Panc1 (cell line): ENCODE measurements at regions not wholly inside any gene's neighbourhood (a gene's known extent, or its start where the extent isn't known, plus 50 kb on each side); places are given as distances from the start of the nearest gene placed in this dataset.

Experiments
- ATAC-seq: fragments of 200-7000 bp; cut with Tn5 transposase; 2 replicates; pipeline ENCODE4 v1.9.1; 2020; ENCODE audit warnings: mild to moderate bottlenecking, moderate library complexity
- BruUV-seq: library from RNA; stranded (reverse); fragments of 400-500 nt; replicated peaks from 2 replicates; lab custom pipeline; 2021; lab: Mats Ljungman, UMichigan
- CTCF ChIA-PET: fragments of 300-600 bp; sonication (Branson Sonifier 250); formaldehyde crosslinking; loops from one replicate; lab custom pipeline; 2022; ENCODE audit warnings: antibody characterized with exemption; lab: Charles Lee
- POLR2A ChIA-PET: fragments of 300-600 bp; sonication (Branson Sonifier 250); formaldehyde crosslinking; loops from one replicate; lab custom pipeline; 2022; ENCODE audit warnings: antibody characterized with exemption; lab: Charles Lee
- DNase-seq: peaks from one replicate; pipeline ENCODE4 v3.0.0-alpha.2; 2010; ENCODE audit warnings: low read depth, low spot score
- H3K27ac ChIP-seq: 2 replicates; pipeline ENCODE4 v1.5.1; 2011; ENCODE audit warnings: mild to moderate bottlenecking, low read length, inconsistent platforms
- H3K27me3 ChIP-seq: fragments of 200-500 bp; sonication (Bioruptor generic); 2 replicates; pipeline ENCODE4 v1.6.0; 2014; ENCODE audit warnings: low read length, inconsistent platforms; ENCODE audit not compliant: control insufficient read depth, insufficient read depth
- H3K36me3 ChIP-seq: fragments of 200-500 bp; sonication (Bioruptor generic); 2 replicates; pipeline ENCODE4 v1.5.1; 2014; ENCODE audit warnings: inconsistent platforms, mild to moderate bottlenecking, low read length, moderate library complexity; ENCODE audit not compliant: control insufficient read depth, insufficient read depth
- H3K4me1 ChIP-seq: 2 replicates; pipeline ENCODE4 v1.5.1; 2011; ENCODE audit warnings: inconsistent platforms, mild to moderate bottlenecking, low read length, moderate library complexity; ENCODE audit not compliant: control insufficient read depth, insufficient read depth
- H3K4me3 ChIP-seq, 2 experiments: 2 replicates each; pipeline ENCODE4 v1.5.1; 2011 to 2012; ENCODE audit warnings: low read depth in 2 of 2, low read length in 2 of 2, mild to moderate bottlenecking in 2 of 2, inconsistent platforms in 1 of 2, moderate library complexity in 1 of 2
- H3K9me3 ChIP-seq: fragments of 200-500 bp; sonication (Bioruptor generic); 2 replicates; pipeline ENCODE4 v1.5.1; 2014; ENCODE audit warnings: low read depth, mild to moderate bottlenecking, inconsistent platforms, low read length, moderate library complexity; ENCODE audit not compliant: control insufficient read depth, insufficient read depth
- POLR2AphosphoS5 ChIP-seq: IDR thresholded peaks from 2 replicates; pipeline ENCODE4 v1.6.1; 2012; ENCODE audit warnings: mild to moderate bottlenecking, low read depth, low read length, moderate library complexity
- REST ChIP-seq, 2 experiments: IDR thresholded peaks; 2 replicates each; pipeline ENCODE4 v1.6.1; 2011 to 2012; ENCODE audit warnings: low read depth in 2 of 2, control low read depth in 1 of 2, low read length in 1 of 2, mild to moderate bottlenecking in 1 of 2, moderate library complexity in 1 of 2; ENCODE audit not compliant: insufficient read depth in 1 of 2
- SIN3A ChIP-seq: IDR thresholded peaks from 2 replicates; pipeline ENCODE4 v1.6.1; 2012; ENCODE audit warnings: low read depth, mild to moderate bottlenecking, low read length, moderate library complexity, borderline replicate concordance; ENCODE audit not compliant: insufficient read depth
- TCF7L2 ChIP-seq: IDR thresholded peaks from 2 replicates; pipeline ENCODE4 v1.6.1; 2011; ENCODE audit warnings: mild to moderate bottlenecking, low read depth, low read length, inconsistent platforms
- in situ Hi-C: cut with HindIII; loops from 2 replicates; pipeline ENCODE4 v1.10.0; 2016; ENCODE audit warnings: low sequenced_read_pairs, low pct_unique_long_range_greater_than_20kb
- intact Hi-C: fragments of 100-400 bp; cut with micrococcal nuclease; formaldehyde crosslinking; loops from one replicate; pipeline ENCODE4 v1.10.0; 2022; ENCODE audit not compliant: unreplicated experiment
- TF ChIP-seq, protein P1 (sequence below): fragments of 450-650 bp; IDR thresholded peaks from 2 replicates; pipeline ENCODE4 v1.5.1; 2017; ENCODE audit warnings: mild to moderate bottlenecking

- H3K27ac ChIP-seq, result no peak overlapping the region
- no peaks in the 10 kb centered on the region for H3K36me3 ChIP-seq
- intact Hi-C loops (no loop called here), in situ Hi-C loops (no loop called here)
- ATAC-seq (no peak), DNase-seq (no peak)
- no peak for TF ChIP-seq TCF7L2
- no peak for TF ChIP-seq POLR2AphosphoS5
- TF ChIP-seq, protein P1, sequence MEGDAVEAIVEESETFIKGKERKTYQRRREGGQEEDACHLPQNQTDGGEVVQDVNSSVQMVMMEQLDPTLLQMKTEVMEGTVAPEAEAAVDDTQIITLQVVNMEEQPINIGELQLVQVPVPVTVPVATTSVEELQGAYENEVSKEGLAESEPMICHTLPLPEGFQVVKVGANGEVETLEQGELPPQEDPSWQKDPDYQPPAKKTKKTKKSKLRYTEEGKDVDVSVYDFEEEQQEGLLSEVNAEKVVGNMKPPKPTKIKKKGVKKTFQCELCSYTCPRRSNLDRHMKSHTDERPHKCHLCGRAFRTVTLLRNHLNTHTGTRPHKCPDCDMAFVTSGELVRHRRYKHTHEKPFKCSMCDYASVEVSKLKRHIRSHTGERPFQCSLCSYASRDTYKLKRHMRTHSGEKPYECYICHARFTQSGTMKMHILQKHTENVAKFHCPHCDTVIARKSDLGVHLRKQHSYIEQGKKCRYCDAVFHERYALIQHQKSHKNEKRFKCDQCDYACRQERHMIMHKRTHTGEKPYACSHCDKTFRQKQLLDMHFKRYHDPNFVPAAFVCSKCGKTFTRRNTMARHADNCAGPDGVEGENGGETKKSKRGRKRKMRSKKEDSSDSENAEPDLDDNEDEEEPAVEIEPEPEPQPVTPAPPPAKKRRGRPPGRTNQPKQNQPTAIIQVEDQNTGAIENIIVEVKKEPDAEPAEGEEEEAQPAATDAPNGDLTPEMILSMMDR, result no peak
- TF ChIP-seq REST (IDR thresholded peaks at IDR 0.05; ENCODE audit: insufficient read depth in 1 of 2, low read depth in 2 of 2, low read length in 1 of 2), result no peak
- no peak for TF ChIP-seq SIN3A
- no peaks in the 10 kb centered on the region for H3K4me1 ChIP-seq
- POLR2A ChIA-PET, result interaction anchor here (0.7 kb wide), 2 partner anchors 15 to 133 kb away, joined by 7 to 9 read pairs; no protein-coding TSS in a partner anchor
- CTCF ChIA-PET, result no interaction called here
- BruUV-seq, result no TSS peak
- no peaks in the 10 kb centered on the region for H3K9me3 ChIP-seq
- H3K4me3 ChIP-seq, result no peak overlapping the region
- no peaks in the 10 kb centered on the region for H3K27me3 ChIP-seq
Observed at GRCh38 chr13:99050983-99051488, 73.2 kb upstream of the DOCK9 start.

DNA sequence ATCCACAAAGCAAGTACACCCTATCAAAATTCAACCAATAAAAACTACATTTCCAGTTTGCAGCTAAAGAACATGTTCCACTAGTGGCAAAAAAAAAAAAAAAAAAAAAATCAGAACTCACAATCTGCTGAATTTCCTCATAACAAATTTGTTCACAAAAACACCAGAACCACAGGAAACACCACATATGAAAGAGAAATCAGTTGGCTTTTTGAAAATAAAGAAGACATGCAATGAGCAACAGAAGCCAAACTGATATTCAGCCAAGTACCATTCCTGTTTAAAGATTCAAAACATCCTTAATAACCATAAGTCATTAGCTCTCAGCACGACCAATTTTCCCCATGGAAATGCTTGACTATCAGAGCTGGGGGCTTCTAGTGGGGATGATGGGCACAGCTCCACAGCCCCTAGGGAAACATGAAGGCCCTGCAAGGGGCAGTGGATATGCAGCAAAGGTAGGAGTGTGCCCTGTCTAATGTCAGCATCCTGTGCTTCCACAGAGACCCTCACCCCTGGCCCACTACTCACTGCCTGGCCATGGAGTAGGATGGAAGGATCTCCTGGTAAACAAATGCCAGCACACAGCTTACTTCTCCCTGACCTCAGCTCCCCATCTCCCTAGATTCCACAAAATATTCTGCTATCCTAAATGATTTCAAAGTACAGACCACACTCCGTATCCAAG, 74.0 kb upstream of the DOCK9 start:
- ATAC-seq, result no peak
- BruUV-seq, result no TSS peak
- H3K4me1 ChIP-seq, result no peaks in the 10 kb centered on the region
- intact Hi-C loops (no loop called here), in situ Hi-C loops (no loop called here)
- TF ChIP-seq POLR2AphosphoS5 (no peak), TCF7L2 (no peak), SIN3A (no peak), REST (IDR thresholded peaks at IDR 0.05; ENCODE audit: insufficient read depth in 1 of 2, low read depth in 2 of 2, low read length in 1 of 2) (no peak)
- TF ChIP-seq, protein P1, result no peak
- H3K4me3 ChIP-seq, result no peak overlapping the region
- ChIA-PET POLR2A (interaction anchor here (0.7 kb wide), 2 partner anchors 14 to 132 kb away, joined by 7 to 9 read pairs; no protein-coding TSS in a partner anchor), CTCF (no interaction called here)
- no peaks in the 10 kb centered on the region for H3K27me3 ChIP-seq
- H3K9me3 ChIP-seq, result no peaks in the 10 kb centered on the region
- no peak for DNase-seq
- no peaks in the 10 kb centered on the region for H3K36me3 ChIP-seq
- no peak overlapping the region for H3K27ac ChIP-seq
